GM21528 (cell line): ENCODE measurements at regions not wholly inside any gene's neighbourhood (a gene's known extent, or its start where the extent isn't known, plus 50 kb on each side); places are given as distances from the start of the nearest gene placed in this dataset.

Experiments used
- ATAC-seq: cut with Tn5 transposase; IDR thresholded peaks from one replicate; pipeline ENCODE4 v1.9.1; 2021; ENCODE audit warnings: mild to moderate bottlenecking, moderate library complexity; ENCODE audit not compliant: unreplicated experiment, low FRiP score

DNA sequence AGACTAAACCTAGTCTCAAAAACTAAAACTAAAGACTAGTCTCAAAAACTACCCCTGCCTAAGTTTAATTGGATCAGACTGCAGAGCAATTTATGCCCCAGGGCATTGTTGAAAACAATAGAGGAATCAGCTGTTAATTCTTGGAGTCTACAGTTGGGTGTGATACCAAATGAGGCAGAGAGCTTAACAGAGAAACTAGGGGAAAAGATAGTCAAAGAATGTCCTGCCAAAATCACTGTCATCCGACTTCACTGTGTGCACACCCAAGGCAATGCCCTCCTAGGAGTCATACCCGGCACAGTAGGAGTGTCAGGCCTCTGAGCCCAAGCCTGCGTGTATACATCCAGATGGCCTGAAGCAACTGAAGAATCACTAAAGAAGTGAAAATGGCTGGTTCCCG is 90.5 kb upstream of the TOMM7 start:
- no peak for ATAC-seq

DNA sequence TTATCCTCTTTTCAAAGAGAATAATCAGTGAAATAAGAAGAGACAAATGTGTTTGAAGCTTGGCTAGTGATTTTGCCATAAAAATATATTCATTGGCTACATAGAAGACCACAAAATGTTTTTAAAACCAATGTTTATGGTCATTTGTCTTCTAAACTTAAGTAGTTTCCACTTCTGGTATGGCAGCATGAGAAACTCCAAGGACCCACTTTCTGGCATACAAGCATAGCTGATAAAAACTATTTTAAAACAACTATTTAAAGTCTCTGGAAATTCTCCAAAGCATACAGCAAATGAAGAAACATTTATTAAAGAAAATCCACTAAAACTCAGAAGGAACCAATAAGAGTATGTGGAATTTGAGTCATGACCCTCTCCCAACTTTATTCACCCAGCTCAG is 89.2 kb upstream of the TOMM7 start:
- ATAC-seq = no peak

DNA sequence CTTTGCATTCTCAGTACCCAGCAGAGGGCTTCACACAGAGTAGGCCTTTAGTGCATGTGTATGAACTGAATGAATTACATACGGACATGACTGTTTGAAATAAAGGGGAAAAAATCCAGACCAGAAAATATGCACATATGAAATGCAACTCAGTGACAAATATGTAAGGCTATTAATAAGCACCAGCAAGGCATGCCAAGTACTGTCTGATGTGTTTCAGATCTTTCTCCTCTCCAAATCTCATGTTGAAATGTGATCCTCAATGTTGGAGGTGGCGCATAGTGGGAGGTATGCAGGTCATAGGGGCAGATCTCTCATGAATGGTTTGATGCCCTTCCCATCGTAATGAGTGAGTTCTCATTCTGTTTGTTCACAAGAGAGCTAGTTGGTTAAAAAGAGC is 87.3 kb upstream of the TOMM7 start:
- ATAC-seq = no peak

DNA sequence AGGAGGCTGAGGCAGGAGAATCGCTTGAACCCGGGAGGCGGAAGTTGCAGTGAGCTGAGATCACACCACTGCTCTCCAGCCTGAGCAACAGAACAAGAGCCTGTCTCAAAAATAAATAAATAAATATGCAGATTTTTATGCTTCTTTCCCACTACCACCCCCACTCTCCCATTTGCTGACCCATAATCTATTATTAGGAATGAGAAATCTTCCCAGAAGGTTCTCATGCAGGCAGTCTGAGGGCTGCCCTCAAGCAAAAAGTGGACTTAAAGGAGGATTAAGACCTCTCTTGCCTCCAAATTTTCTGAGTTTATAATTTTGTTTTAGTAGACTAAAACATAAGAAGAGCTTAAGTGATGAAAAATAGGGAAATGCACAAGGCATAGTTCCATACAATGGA is 85.2 kb upstream of the TOMM7 start:
- no peak for ATAC-seq

DNA sequence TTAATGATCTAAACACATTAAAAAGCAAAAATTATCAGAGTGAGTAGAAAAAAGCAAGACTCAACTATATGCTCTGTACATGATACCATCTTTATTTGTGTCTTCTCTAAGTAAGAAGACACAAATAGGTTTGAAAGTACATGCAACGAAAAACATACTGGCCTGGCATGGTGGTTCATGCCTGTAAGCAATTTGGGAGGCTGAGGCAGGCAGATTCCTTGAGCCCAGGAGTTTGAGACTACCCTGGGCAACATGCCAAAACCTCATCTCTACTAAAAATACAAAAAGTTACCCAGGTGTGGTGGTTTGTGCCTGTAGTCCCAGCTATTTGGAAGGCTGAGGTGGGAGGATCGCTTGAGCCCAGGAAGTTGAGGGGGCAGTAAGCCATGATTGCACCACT is 78.1 kb upstream of the TOMM7 start:
- no peak for ATAC-seq

DNA sequence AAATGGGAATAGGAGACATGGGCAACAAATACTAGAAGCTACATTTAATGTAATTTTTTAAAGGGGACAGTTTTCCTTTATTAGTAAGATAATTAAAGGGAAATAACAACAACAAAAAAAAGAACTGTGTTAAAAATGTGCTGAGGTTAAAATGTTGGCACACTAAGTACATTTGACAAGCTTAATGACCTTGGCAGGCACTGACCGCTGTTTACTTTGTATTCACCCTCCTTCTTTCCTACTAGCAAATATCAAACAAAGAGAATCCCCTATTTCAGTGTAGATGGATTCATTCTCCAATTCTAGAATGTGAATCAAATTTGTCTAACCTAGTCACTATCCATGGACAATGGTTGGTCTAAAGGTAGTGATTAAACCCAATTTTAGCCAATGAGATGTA is 77.5 kb upstream of the TOMM7 start:
- ATAC-seq = no peak

- no peak for ATAC-seq
Measured at GRCh38 chr7:22896917-22897316, 74.3 kb upstream of the TOMM7 start.

DNA sequence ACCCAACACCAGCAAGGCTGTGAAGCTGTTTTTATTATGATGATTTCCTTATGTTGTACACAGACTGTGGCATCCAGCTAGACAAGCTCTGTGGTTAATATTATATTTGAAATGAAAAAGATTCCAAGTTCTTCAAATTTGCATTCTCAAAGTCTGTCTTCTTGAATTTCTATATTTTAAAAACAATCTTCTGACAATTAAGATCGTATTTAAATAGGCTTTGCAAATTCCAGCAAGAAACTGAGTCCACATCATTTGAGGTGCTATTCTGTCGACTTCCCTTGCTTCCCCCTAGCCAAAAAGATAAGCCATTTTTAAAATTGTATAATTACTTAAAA is 73.1 kb upstream of the TOMM7 start:
- no peak for ATAC-seq

DNA sequence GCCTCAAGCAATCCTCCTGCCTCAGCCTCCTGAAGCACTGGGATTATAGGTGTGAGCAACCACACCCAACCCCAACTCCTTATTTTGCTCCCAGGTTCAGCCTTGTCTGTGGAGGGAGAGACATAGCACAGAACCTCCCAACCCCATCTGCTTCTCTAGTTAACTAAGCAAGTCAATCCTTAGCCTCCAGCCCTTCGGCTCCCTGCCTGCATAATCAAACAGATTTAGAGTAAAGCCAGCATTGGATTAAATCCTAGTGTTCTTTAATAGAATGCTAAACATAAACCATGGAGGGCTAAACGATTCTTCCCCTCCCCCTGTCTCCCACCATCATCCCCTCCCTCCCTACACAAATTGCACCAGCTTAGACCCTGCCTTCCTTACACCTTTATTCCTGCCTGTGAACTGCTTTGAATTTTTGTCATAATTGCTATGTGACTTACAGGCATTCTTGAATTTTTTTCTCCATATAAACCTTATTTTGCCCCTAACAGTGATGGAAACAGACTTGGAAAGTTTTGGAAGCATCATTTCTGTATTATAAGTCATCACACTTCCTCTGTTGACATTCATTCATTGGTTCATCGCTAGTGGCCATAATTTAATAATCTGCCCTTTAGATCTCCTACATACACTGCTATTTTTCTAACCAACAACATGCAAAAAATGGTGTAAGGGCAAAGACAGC is 72.6 kb upstream of the TOMM7 start:
- no peak for ATAC-seq

DNA sequence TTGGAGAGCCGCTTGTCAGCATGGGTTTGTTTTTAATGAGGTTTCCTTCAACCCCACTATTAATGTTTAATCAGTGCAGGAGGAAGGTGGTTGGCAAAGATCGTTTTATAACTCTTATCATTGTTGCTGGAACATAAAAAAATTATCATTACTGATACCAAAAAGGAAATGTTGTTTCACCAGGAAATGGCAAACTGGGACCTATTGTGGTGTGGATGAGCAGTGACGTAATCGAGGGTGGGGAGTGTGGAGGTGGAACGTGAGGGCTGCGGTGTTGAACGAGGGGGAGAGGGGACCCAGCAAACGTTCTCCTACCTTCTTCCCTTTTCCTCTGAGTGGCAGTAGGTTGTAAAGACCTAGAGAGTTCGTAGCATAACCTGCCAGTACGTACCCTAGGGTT is 71.9 kb upstream of the TOMM7 start:
- no peak for ATAC-seq

DNA sequence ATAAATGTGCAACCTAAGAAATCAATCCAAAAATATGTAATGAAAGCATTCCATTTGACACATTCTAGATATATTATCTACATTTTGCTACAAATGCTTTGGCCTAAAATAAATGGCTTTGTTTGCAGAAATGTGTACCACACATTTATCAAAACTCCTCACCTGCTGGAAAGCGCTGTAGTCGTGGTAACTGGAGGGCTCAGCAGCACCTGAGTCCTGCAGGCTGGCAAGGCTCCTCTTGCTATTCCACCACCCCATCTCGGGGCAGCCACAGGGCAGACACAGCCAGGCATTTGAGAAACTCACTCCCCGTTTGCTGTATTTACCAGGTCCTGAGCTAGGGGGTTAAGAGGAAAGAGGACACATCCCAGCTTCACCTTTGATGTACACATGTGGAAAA is 68.1 kb upstream of the TOMM7 start:
- no peak for ATAC-seq

DNA sequence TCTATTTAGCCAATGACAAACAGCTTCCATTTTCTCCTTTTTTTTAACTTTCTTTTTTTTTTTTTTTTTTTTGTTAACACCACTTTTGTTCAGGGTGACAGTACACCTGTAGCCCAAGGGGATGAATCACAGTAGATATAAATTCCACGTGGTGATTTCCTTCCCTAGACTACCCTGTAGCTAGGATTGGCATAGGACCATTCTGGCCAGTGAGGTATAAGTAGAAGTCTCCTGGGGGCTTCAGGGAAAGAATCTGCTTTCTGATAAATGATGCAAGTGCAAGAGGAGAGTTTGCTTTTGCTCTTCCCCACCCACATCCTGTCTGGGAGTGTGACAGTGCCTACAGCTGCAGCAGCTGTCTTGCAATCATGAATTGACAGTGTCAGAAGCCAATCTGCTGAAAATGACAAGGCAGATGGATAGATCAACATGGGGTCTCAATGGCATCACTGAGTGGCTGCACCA is 63.2 kb upstream of the TOMM7 start:
- ATAC-seq = peak; percentile 84

- ATAC-seq = peak; percentile 60
Measured at GRCh38 chr7:22884911-22885788, 62.5 kb upstream of the TOMM7 start.

GRCh38 chr7:22882106-22882505 is 59.5 kb upstream of the TOMM7 start:
- no peak for ATAC-seq

DNA sequence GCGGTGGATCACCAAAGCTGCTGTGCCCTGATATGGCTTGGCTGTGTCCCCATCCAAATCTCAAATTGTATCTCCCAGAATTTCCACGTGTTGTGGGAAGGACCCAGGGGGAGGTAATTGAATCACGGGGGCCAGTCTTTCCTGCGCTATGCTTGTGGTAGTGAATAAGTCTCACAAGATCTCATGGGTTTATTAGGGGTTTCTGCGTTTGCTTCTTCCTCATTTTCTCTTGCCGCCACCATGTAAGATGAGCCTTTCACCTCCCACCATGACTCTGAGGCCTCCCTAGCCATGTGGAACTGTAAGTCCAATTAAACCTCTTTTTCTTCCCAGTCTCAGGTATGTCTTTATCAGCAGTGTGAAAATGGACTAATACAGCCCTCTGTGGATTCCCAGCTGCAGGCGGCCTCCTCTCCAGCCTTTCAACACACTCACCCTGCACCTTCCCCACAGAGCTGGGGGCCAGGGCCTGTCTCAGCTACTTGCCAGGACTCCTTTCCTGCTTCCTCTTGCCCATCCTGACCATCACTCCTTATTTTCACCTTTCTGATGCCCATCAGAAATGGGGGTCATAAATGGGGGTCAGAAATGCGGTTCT is 57.2 kb upstream of the TOMM7 start:
- ATAC-seq = no peak

- ATAC-seq = no peak
Measured at GRCh38 chr7:22879280-22879679, 56.6 kb upstream of the TOMM7 start.

DNA sequence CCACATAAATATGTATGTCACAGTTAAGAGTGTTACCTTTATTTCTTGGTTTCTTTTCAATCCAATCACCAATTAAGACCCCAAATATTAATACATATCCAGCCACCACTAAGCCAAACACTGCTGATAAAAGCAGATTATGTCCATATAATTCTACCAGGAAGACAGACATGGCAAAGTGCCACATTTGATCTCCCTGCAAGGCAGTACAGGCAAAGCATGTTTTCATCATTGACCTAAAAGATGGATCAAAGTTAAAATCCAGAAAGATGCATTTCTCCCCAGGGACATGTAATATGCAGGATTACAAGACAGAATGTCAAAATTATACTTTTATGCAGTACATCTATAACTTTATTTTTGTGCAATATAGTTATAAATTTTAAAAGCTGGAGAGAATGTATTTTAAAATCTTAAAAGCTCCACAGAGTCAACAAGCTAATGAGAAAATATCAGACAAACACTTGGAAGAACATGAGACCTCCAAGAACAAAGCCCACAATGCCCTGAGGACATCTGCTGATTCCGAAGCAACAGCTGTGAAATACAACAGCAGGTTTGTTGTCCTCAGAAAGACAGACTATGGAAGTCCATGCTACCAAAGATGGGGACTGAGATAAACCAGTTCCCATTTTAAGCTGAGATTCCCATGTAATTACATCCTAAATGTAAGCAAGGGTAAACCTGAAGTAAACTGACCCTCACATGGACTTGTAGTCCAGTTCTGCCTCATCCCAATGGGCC is 54.5 kb upstream of the TOMM7 start:
- ATAC-seq = no peak

- no peak for ATAC-seq
Measured at GRCh38 chr7:22875470-22875869, 52.8 kb upstream of the TOMM7 start.

DNA sequence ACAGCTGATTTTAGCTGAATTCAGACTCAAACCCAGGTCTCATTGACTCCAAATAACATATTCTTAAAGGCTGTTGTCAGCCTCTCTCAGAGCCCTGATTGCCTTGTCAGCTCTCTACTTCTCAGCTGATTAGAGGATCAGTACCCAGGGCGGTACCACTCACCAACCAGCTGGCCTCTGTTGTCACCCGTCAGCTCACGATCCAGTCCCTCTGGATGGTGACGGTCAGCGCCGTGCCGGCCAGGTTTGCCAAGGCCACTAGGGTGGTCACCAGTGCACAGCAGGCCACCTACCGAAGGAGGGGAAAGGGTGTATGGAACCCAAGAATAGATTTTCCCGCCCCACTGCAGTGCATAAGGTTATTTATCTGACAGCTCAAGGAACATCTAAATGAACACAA is 52.3 kb upstream of the TOMM7 start:
- no peak for ATAC-seq
